ENCODE measurements at regions not wholly inside any gene's neighbourhood (a gene's known extent, or its start where the extent isn't known, plus 50 kb on each side); places are given as distances from the start of the nearest gene placed in this dataset.

- Mint-ChIP-seq H3K27ac (no peak overlapping the region), H3K4me1 (ENCODE audit: low read depth) (no peaks in the 10 kb centered on the region), H3K4me3 (no peak overlapping the region), H3K9me3 (peaks cover 11% of the 10 kb centered on the region), H3K36me3 (ENCODE audit: low read depth) (no peaks in the 10 kb centered on the region), H3K27me3 (no peaks in the 10 kb centered on the region)
- H3K9me3 ChIP-seq (ENCODE audit: control insufficient read depth in 1 of 2, insufficient read depth in 1 of 2, low read length in 2 of 2): peaks cover 0 to 10% of the 10 kb centered on the region in 2 experiments
- no peak overlapping the region for H3K4me3 ChIP-seq (ENCODE audit: low read length)
- no peak for TF ChIP-seq CTCF (IDR thresholded peaks at IDR 0.05)
- CTCF ChIA-PET: no interaction called here
- H3K36me3 ChIP-seq (ENCODE audit: insufficient read depth, low read length): no peaks in the 10 kb centered on the region
- no peak for DNase-seq
- ATAC-seq (ENCODE audit: poor library complexity): no peak
- H3K4me1 ChIP-seq (ENCODE audit: insufficient read depth, low read length): no peaks in the 10 kb centered on the region
- H3K27me3 ChIP-seq (ENCODE audit: control insufficient read depth in 1 of 2, insufficient read depth in 2 of 2, low read length in 2 of 2): no peaks in the 10 kb centered on the region
- intact Hi-C loops (cut with DNase I, micrococcal nuclease): no loop called here
- H3K27ac ChIP-seq (ENCODE audit: low read depth in 1 of 2, low read length in 2 of 2): no peak overlapping the region
- POLR2A ChIA-PET: no interaction called here
Measured at GRCh38 chr6:54491431-54491830, 183.2 kb downstream of the TINAG start.

- DNase-seq (no peak), ATAC-seq (ENCODE audit: poor library complexity) (no peak)
- intact Hi-C loops (cut with DNase I, micrococcal nuclease): no loop called here
- ChIA-PET CTCF (no interaction called here), POLR2A (no interaction called here)
- no peak for TF ChIP-seq CTCF (IDR thresholded peaks at IDR 0.05)
- Histone ChIP-seq H3K27me3 (ENCODE audit: control insufficient read depth in 1 of 2, insufficient read depth in 2 of 2, low read length in 2 of 2) (no peaks in the 10 kb centered on the region), H3K4me1 (ENCODE audit: insufficient read depth, low read length) (no peaks in the 10 kb centered on the region), H3K9me3 (ENCODE audit: control insufficient read depth in 1 of 2, insufficient read depth in 1 of 2, low read length in 2 of 2) (peaks cover 0 to 10% of the 10 kb centered on the region in 2 experiments), H3K4me3 (ENCODE audit: low read length) (no peak overlapping the region), H3K36me3 (ENCODE audit: insufficient read depth, low read length) (no peaks in the 10 kb centered on the region), H3K27ac (ENCODE audit: low read depth in 1 of 2, low read length in 2 of 2) (no peak overlapping the region)
- no peaks in the 10 kb centered on the region for H3K27me3 Mint-ChIP-seq
- no peak overlapping the region for H3K27ac Mint-ChIP-seq
- H3K4me1 Mint-ChIP-seq (ENCODE audit: low read depth): no peaks in the 10 kb centered on the region
- H3K36me3 Mint-ChIP-seq (ENCODE audit: low read depth): no peaks in the 10 kb centered on the region
- H3K4me3 Mint-ChIP-seq: no peak overlapping the region
- H3K9me3 Mint-ChIP-seq: peaks cover 11% of the 10 kb centered on the region
Measured at GRCh38 chr6:54493138-54493537, 184.9 kb downstream of the TINAG start.

- DNase-seq: no peak
- ATAC-seq (ENCODE audit: poor library complexity): no peak
- Mint-ChIP-seq H3K27me3 (no peaks in the 10 kb centered on the region), H3K4me1 (ENCODE audit: low read depth) (no peaks in the 10 kb centered on the region), H3K36me3 (ENCODE audit: low read depth) (no peaks in the 10 kb centered on the region), H3K9me3 (peaks cover 13% of the 10 kb centered on the region), H3K27ac (no peak overlapping the region), H3K4me3 (no peak overlapping the region)
- POLR2A ChIA-PET: no interaction called here
- intact Hi-C loops (cut with DNase I, micrococcal nuclease): no loop called here
- no peaks in the 10 kb centered on the region for H3K36me3 ChIP-seq (ENCODE audit: insufficient read depth, low read length)
- no peak for TF ChIP-seq CTCF (IDR thresholded peaks at IDR 0.05)
- no peak overlapping the region for H3K27ac ChIP-seq (ENCODE audit: low read depth in 1 of 2, low read length in 2 of 2)
- no peaks in the 10 kb centered on the region for H3K27me3 ChIP-seq (ENCODE audit: control insufficient read depth in 1 of 2, insufficient read depth in 2 of 2, low read length in 2 of 2)
- H3K4me1 ChIP-seq (ENCODE audit: insufficient read depth, low read length): no peaks in the 10 kb centered on the region
- CTCF ChIA-PET: no interaction called here
- no peaks in the 10 kb centered on the region for H3K9me3 ChIP-seq (ENCODE audit: control insufficient read depth in 1 of 2, insufficient read depth in 1 of 2, low read length in 2 of 2)
- H3K4me3 ChIP-seq (ENCODE audit: low read length): no peak overlapping the region
Measured at GRCh38 chr6:54503144-54503543, 194.9 kb downstream of the TINAG start.

Measured in CD4-positive, alpha-beta T cell (primary cell).